ENCODE measurements at regions not wholly inside any gene's neighbourhood (a gene's known extent, or its start where the extent isn't known, plus 50 kb on each side); places are given as distances from the start of the nearest gene placed in this dataset.

GRCh38 chr2:16167451-16167861 lies 227.1 kb downstream of the MYCN start:
- TF ChIP-seq, protein P1, sequence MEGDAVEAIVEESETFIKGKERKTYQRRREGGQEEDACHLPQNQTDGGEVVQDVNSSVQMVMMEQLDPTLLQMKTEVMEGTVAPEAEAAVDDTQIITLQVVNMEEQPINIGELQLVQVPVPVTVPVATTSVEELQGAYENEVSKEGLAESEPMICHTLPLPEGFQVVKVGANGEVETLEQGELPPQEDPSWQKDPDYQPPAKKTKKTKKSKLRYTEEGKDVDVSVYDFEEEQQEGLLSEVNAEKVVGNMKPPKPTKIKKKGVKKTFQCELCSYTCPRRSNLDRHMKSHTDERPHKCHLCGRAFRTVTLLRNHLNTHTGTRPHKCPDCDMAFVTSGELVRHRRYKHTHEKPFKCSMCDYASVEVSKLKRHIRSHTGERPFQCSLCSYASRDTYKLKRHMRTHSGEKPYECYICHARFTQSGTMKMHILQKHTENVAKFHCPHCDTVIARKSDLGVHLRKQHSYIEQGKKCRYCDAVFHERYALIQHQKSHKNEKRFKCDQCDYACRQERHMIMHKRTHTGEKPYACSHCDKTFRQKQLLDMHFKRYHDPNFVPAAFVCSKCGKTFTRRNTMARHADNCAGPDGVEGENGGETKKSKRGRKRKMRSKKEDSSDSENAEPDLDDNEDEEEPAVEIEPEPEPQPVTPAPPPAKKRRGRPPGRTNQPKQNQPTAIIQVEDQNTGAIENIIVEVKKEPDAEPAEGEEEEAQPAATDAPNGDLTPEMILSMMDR (IDR thresholded peaks at IDR 0.05) = no peak
- TF ChIP-seq POLR2AphosphoS5 (IDR thresholded peaks at IDR 0.05) (no peak), POLR2A (IDR thresholded peaks at IDR 0.05) (no peak), EP300 (IDR thresholded peaks at IDR 0.05) (no peak)

Data from sigmoid colon (tissue), 4 donors.